ENCODE measurements at regions not wholly inside any gene's neighbourhood (a gene's known extent, or its start where the extent isn't known, plus 50 kb on each side); places are given as distances from the start of the nearest gene placed in this dataset.
"Not testable (repeated sequence)": the region's sequence is repeated elsewhere in the genome, so short reads cannot be mapped to it uniquely, and the experiment has no call there.

- Histone ChIP-seq H4K91ac (ENCODE audit: low read depth, low read length, poor library complexity) (no peak overlapping the region), H2BK5ac (ENCODE audit: low read length) (no peak overlapping the region), H4K8ac (ENCODE audit: low read depth, low read length) (no peak overlapping the region), H3K36me3 (replicated peaks in 1 of 2; ENCODE audit: control insufficient read depth in 2 of 2, insufficient read depth in 2 of 2, low read length in 2 of 2) (no peaks in the 10 kb centered on the region), H2AFZ (ENCODE audit: low read length) (no peak overlapping the region), H2AK5ac (ENCODE audit: low read depth, low read length) (no peak overlapping the region), H3K27me3 (ENCODE audit: control insufficient read depth in 3 of 3, insufficient read depth in 3 of 3, low read depth in 1 of 3, low read length in 3 of 3) (no peaks in the 10 kb centered on the region), H2BK15ac (ENCODE audit: low read length) (no peak overlapping the region), H3K18ac (ENCODE audit: low read length) (no peak overlapping the region), H3K23ac (ENCODE audit: low read depth, low read length, poor library complexity) (no peak overlapping the region), H3K9me3 (replicated peaks in 1 of 2; ENCODE audit: control insufficient read depth in 2 of 2, insufficient read depth in 1 of 2, low read depth in 1 of 2, low read length in 2 of 2) (no peaks in the 10 kb centered on the region), H3K4ac (ENCODE audit: low read length) (no peak overlapping the region), H3K9ac (ENCODE audit: low read depth, low read length, poor library complexity) (no peak overlapping the region), H3K14ac (ENCODE audit: low read length) (no peak overlapping the region), H3K4me2 (ENCODE audit: insufficient read depth, low read length, poor library complexity, severe bottlenecking) (no peak overlapping the region), H2BK120ac (ENCODE audit: low read depth, low read length) (no peak overlapping the region), H3K27ac (replicated peaks; ENCODE audit: low read length) (no peak overlapping the region), H3K4me3 (ENCODE audit: low read length in 2 of 2) (no peak overlapping the region), H2BK12ac (ENCODE audit: low read length) (no peak overlapping the region), H3K4me1 (ENCODE audit: control insufficient read depth in 2 of 2, insufficient read depth in 1 of 2, low read depth in 1 of 2, low read length in 2 of 2) (no peaks in the 10 kb centered on the region), H3K79me1 (ENCODE audit: low read depth, low read length) (no peaks in the 10 kb centered on the region)
- no CpG with 5 or more reads among the region's 2 CpGs for WGBS, 2 donors (ENCODE audit: extremely low coverage in 2 of 2, insufficient read length in 2 of 2, insufficient replicate concordance in 1 of 2)
- no peak for DNase-seq (ENCODE audit: low spot score)
These were observed 83.6 kb downstream of the ATOH1 start for GRCh38 chr4:93912146-93912545.

- Histone ChIP-seq H3K27me3 (ENCODE audit: control insufficient read depth in 3 of 3, insufficient read depth in 3 of 3, low read depth in 1 of 3, low read length in 3 of 3) (no peaks in the 10 kb centered on the region), H2BK12ac (ENCODE audit: low read length) (no peak overlapping the region), H3K23ac (ENCODE audit: low read depth, low read length, poor library complexity) (no peak overlapping the region), H2AFZ (ENCODE audit: low read length) (no peak overlapping the region), H4K8ac (ENCODE audit: low read depth, low read length) (no peak overlapping the region), H3K9me3 (replicated peaks in 1 of 2; ENCODE audit: control insufficient read depth in 2 of 2, insufficient read depth in 1 of 2, low read depth in 1 of 2, low read length in 2 of 2) (no peaks in the 10 kb centered on the region), H3K4me1 (ENCODE audit: control insufficient read depth in 2 of 2, insufficient read depth in 1 of 2, low read depth in 1 of 2, low read length in 2 of 2) (no peaks in the 10 kb centered on the region), H3K18ac (ENCODE audit: low read length) (no peak overlapping the region), H2BK15ac (ENCODE audit: low read length) (no peak overlapping the region), H3K14ac (ENCODE audit: low read length) (no peak overlapping the region), H3K79me1 (ENCODE audit: low read depth, low read length) (no peaks in the 10 kb centered on the region), H3K4me2 (ENCODE audit: insufficient read depth, low read length, poor library complexity, severe bottlenecking) (no peak overlapping the region), H2BK120ac (ENCODE audit: low read depth, low read length) (no peak overlapping the region), H3K36me3 (replicated peaks in 1 of 2; ENCODE audit: control insufficient read depth in 2 of 2, insufficient read depth in 2 of 2, low read length in 2 of 2) (no peaks in the 10 kb centered on the region), H2BK5ac (ENCODE audit: low read length) (no peak overlapping the region), H3K4ac (ENCODE audit: low read length) (no peak overlapping the region), H3K27ac (replicated peaks; ENCODE audit: low read length) (no peak overlapping the region), H3K9ac (ENCODE audit: low read depth, low read length, poor library complexity) (no peak overlapping the region), H2AK5ac (ENCODE audit: low read depth, low read length) (no peak overlapping the region), H3K4me3 (ENCODE audit: low read length in 2 of 2) (no peak overlapping the region), H4K91ac (ENCODE audit: low read depth, low read length, poor library complexity) (no peak overlapping the region)
- WGBS, 2 donors (ENCODE audit: extremely low coverage in 2 of 2, insufficient read length in 2 of 2, insufficient replicate concordance in 1 of 2) = no CpG with 5 or more reads among the region's 2 CpGs
- no peak for DNase-seq (ENCODE audit: low spot score)
These were observed 90.3 kb downstream of the ATOH1 start for GRCh38 chr4:93918856-93919255.

GRCh38 chr4:93923570-93923969 is 95.0 kb downstream of the ATOH1 start:
- H3K9me3 ChIP-seq (replicated peaks in 1 of 2; ENCODE audit: control insufficient read depth in 2 of 2, insufficient read depth in 1 of 2, low read depth in 1 of 2, low read length in 2 of 2); H2AFZ ChIP-seq (ENCODE audit: low read length); H3K27me3 ChIP-seq (ENCODE audit: control insufficient read depth in 3 of 3, insufficient read depth in 3 of 3, low read depth in 1 of 3, low read length in 3 of 3); H3K79me1 ChIP-seq (ENCODE audit: low read depth, low read length); H2BK5ac ChIP-seq (ENCODE audit: low read length); H3K27ac ChIP-seq (replicated peaks; ENCODE audit: low read length); DNase-seq (ENCODE audit: low spot score); H2BK12ac ChIP-seq (ENCODE audit: low read length); H3K36me3 ChIP-seq (replicated peaks in 1 of 2; ENCODE audit: control insufficient read depth in 2 of 2, insufficient read depth in 2 of 2, low read length in 2 of 2); H3K4me3 ChIP-seq (ENCODE audit: low read length in 2 of 2); H3K9ac ChIP-seq (ENCODE audit: low read depth, low read length, poor library complexity); H3K4me2 ChIP-seq (ENCODE audit: insufficient read depth, low read length, poor library complexity, severe bottlenecking); H2BK120ac ChIP-seq (ENCODE audit: low read depth, low read length); H4K91ac ChIP-seq (ENCODE audit: low read depth, low read length, poor library complexity); H2BK15ac ChIP-seq (ENCODE audit: low read length); H3K23ac ChIP-seq (ENCODE audit: low read depth, low read length, poor library complexity); H4K8ac ChIP-seq (ENCODE audit: low read depth, low read length); H3K14ac ChIP-seq (ENCODE audit: low read length); H2AK5ac ChIP-seq (ENCODE audit: low read depth, low read length); H3K18ac ChIP-seq (ENCODE audit: low read length); H3K4ac ChIP-seq (ENCODE audit: low read length); H3K4me1 ChIP-seq (ENCODE audit: control insufficient read depth in 2 of 2, insufficient read depth in 1 of 2, low read depth in 1 of 2, low read length in 2 of 2): not testable (repeated sequence)
- no CpG with 5 or more reads among the region's 2 CpGs for WGBS, 2 donors (ENCODE audit: extremely low coverage in 2 of 2, insufficient read length in 2 of 2, insufficient replicate concordance in 1 of 2)

GRCh38 chr4:93947286-93947685 is 118.7 kb downstream of the ATOH1 start:
- Histone ChIP-seq H3K4me3 (ENCODE audit: low read length in 2 of 2) (no peak overlapping the region), H2BK15ac (ENCODE audit: low read length) (no peak overlapping the region), H3K27ac (replicated peaks; ENCODE audit: low read length) (no peak overlapping the region), H2BK120ac (ENCODE audit: low read depth, low read length) (no peak overlapping the region), H2AFZ (ENCODE audit: low read length) (no peak overlapping the region), H3K4me1 (ENCODE audit: control insufficient read depth in 2 of 2, insufficient read depth in 1 of 2, low read depth in 1 of 2, low read length in 2 of 2) (no peaks in the 10 kb centered on the region), H2BK5ac (ENCODE audit: low read length) (no peak overlapping the region), H3K23ac (ENCODE audit: low read depth, low read length, poor library complexity) (no peak overlapping the region), H4K8ac (ENCODE audit: low read depth, low read length) (no peak overlapping the region), H3K79me1 (ENCODE audit: low read depth, low read length) (no peaks in the 10 kb centered on the region), H3K4ac (ENCODE audit: low read length) (no peak overlapping the region), H3K9me3 (replicated peaks in 1 of 2; ENCODE audit: control insufficient read depth in 2 of 2, insufficient read depth in 1 of 2, low read depth in 1 of 2, low read length in 2 of 2) (no peaks in the 10 kb centered on the region), H3K9ac (ENCODE audit: low read depth, low read length, poor library complexity) (no peak overlapping the region), H3K36me3 (replicated peaks in 1 of 2; ENCODE audit: control insufficient read depth in 2 of 2, insufficient read depth in 2 of 2, low read length in 2 of 2) (no peaks in the 10 kb centered on the region), H3K14ac (ENCODE audit: low read length) (no peak overlapping the region), H2BK12ac (ENCODE audit: low read length) (no peak overlapping the region), H3K18ac (ENCODE audit: low read length) (no peak overlapping the region), H4K91ac (ENCODE audit: low read depth, low read length, poor library complexity) (no peak overlapping the region), H2AK5ac (ENCODE audit: low read depth, low read length) (no peak overlapping the region), H3K4me2 (ENCODE audit: insufficient read depth, low read length, poor library complexity, severe bottlenecking) (no peak overlapping the region), H3K27me3 (ENCODE audit: control insufficient read depth in 3 of 3, insufficient read depth in 3 of 3, low read depth in 1 of 3, low read length in 3 of 3) (no peaks in the 10 kb centered on the region)
- DNase-seq (ENCODE audit: low spot score) = no peak

Measured in neuronal stem cell (in vitro differentiated cells).